Skeletal muscle satellite cell (primary cell): ENCODE measurements at regions not wholly inside any gene's neighbourhood (a gene's known extent, or its start where the extent isn't known, plus 50 kb on each side); places are given as distances from the start of the nearest gene placed in this dataset.

ENCODE experiments used
- H3K27me3 ChIP-seq: 2 replicates; pipeline ENCODE4 v1.7.0; 2013; ENCODE audit warnings: low read length; ENCODE audit not compliant: control insufficient read depth, insufficient read depth
- H3K36me3 ChIP-seq: 2 replicates; pipeline ENCODE4 v1.7.0; 2013; ENCODE audit warnings: mild to moderate bottlenecking, control low read depth, low read length; ENCODE audit not compliant: insufficient read depth
- H3K4me1 ChIP-seq: 2 replicates; pipeline ENCODE4 v1.7.0; 2013; ENCODE audit warnings: low read length; ENCODE audit not compliant: control insufficient read depth, insufficient read depth
- H3K4me2 ChIP-seq: 2 replicates; pipeline ENCODE4 v1.7.0; 2013; ENCODE audit warnings: mild to moderate bottlenecking, low read length
- H3K4me3 ChIP-seq: 2 replicates; pipeline ENCODE4 v1.7.0; 2013; ENCODE audit warnings: low read length
- H3K9ac ChIP-seq: 2 replicates; pipeline ENCODE4 v1.7.0; 2013; ENCODE audit warnings: mild to moderate bottlenecking, low read depth, low read length, moderate library complexity
- H3K9me3 ChIP-seq: replicated peaks from 2 replicates; pipeline ENCODE4 v1.7.0; 2013; ENCODE audit warnings: mild to moderate bottlenecking, control low read depth, low read length

GRCh38 chr6:1540864-1541521, 68.7 kb upstream of the FOXC1 start:
- Histone ChIP-seq H3K4me3 (no peak overlapping the region), H3K4me1 (no peaks in the 10 kb centered on the region), H3K4me2 (no peak overlapping the region), H3K27me3 (no peaks in the 10 kb centered on the region), H3K36me3 (no peaks in the 10 kb centered on the region), H3K9me3 (no peaks in the 10 kb centered on the region), H3K9ac (no peak overlapping the region)

- no peaks in the 10 kb centered on the region for H3K27me3 ChIP-seq
- no peaks in the 10 kb centered on the region for H3K4me1 ChIP-seq
- H3K36me3 ChIP-seq: no peaks in the 10 kb centered on the region
- no peak overlapping the region for H3K4me2 ChIP-seq
- H3K9me3 ChIP-seq: no peaks in the 10 kb centered on the region
- H3K9ac ChIP-seq: no peak overlapping the region
- no peak overlapping the region for H3K4me3 ChIP-seq
Measured at GRCh38 chr6:1542335-1542734, 67.4 kb upstream of the FOXC1 start.

DNA sequence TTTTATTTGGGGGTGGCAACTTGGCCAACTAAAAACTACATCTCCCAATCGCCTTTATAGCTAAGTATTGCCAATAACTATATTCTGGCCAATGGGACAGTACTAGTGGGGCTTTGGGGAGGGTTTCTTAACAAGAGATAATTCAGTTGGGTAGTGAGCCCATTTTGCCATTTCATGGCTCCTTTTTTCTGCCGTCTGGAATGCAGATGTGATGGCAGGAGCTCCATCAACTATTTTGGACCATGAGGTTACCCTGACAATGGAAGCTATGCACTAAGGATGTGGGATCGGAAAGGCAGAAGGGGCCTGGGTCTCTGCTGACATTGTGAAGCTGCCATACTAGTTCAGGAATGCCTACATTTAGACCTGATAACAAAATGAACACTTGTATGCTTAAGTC, 67.0 kb upstream of the FOXC1 start:
- no peak overlapping the region for H3K9ac ChIP-seq
- H3K4me3 ChIP-seq: no peak overlapping the region
- H3K9me3 ChIP-seq: no peaks in the 10 kb centered on the region
- H3K27me3 ChIP-seq: no peaks in the 10 kb centered on the region
- no peak overlapping the region for H3K4me2 ChIP-seq
- H3K36me3 ChIP-seq: no peaks in the 10 kb centered on the region
- H3K4me1 ChIP-seq: no peaks in the 10 kb centered on the region

GRCh38 chr6:1544000-1544399, 65.7 kb upstream of the FOXC1 start:
- Histone ChIP-seq H3K9me3 (no peaks in the 10 kb centered on the region), H3K4me2 (no peak overlapping the region), H3K4me3 (no peak overlapping the region), H3K36me3 (no peaks in the 10 kb centered on the region), H3K9ac (no peak overlapping the region), H3K27me3 (no peaks in the 10 kb centered on the region), H3K4me1 (no peaks in the 10 kb centered on the region)

GRCh38 chr6:1544603-1545002, 65.1 kb upstream of the FOXC1 start:
- Histone ChIP-seq H3K27me3 (no peaks in the 10 kb centered on the region), H3K9ac (no peak overlapping the region), H3K4me1 (no peaks in the 10 kb centered on the region), H3K4me3 (no peak overlapping the region), H3K36me3 (no peaks in the 10 kb centered on the region), H3K9me3 (no peaks in the 10 kb centered on the region), H3K4me2 (no peak overlapping the region)

- Histone ChIP-seq H3K4me2 (no peak overlapping the region), H3K36me3 (no peaks in the 10 kb centered on the region), H3K27me3 (no peaks in the 10 kb centered on the region), H3K4me3 (no peak overlapping the region), H3K4me1 (no peaks in the 10 kb centered on the region), H3K9me3 (no peaks in the 10 kb centered on the region), H3K9ac (no peak overlapping the region)
Measured at GRCh38 chr6:1545654-1546053, 64.1 kb upstream of the FOXC1 start.

GRCh38 chr6:1547785-1548184, 61.9 kb upstream of the FOXC1 start:
- Histone ChIP-seq H3K9ac (no peak overlapping the region), H3K9me3 (no peaks in the 10 kb centered on the region), H3K4me2 (no peak overlapping the region), H3K4me3 (no peak overlapping the region), H3K4me1 (no peaks in the 10 kb centered on the region), H3K27me3 (no peaks in the 10 kb centered on the region), H3K36me3 (no peaks in the 10 kb centered on the region)

GRCh38 chr6:1551249-1551648, 58.5 kb upstream of the FOXC1 start:
- Histone ChIP-seq H3K27me3 (no peaks in the 10 kb centered on the region), H3K4me2 (no peak overlapping the region), H3K9ac (no peak overlapping the region), H3K36me3 (no peaks in the 10 kb centered on the region), H3K4me1 (peaks cover 9% of the 10 kb centered on the region), H3K4me3 (no peak overlapping the region), H3K9me3 (no peaks in the 10 kb centered on the region)

DNA sequence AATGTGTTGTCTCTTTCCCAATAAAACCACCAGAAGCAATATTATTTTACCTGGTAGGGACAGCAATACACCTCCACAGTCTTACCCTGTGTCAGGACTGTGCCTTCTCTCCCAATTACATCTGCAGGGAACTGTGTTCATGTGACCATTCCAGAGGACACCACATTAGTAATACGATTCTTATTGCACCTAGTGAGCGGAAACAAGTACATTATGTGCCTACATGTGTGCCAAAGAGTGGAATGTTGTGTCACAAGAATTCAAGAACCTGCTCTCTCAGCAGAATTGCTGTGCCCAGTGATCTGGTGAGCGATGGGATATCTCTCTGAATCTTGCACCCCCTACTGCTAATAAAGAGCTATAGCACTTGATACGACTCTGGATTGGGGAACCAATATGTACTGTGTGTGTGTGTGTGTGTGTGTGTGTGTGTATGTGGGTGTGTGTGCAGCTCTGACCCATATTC, 57.4 kb upstream of the FOXC1 start:
- no peak overlapping the region for H3K4me2 ChIP-seq

GRCh38 chr6:1553562-1554083, 56.1 kb upstream of the FOXC1 start:
- Histone ChIP-seq H3K4me2 (peak overlapping the region; percentile 84), H3K4me1 (peaks cover 9% of the 10 kb centered on the region), H3K27me3 (no peaks in the 10 kb centered on the region), H3K36me3 (no peaks in the 10 kb centered on the region), H3K9me3 (no peaks in the 10 kb centered on the region), H3K4me3 (peak overlapping the region; percentile 81), H3K9ac (peak overlapping the region; percentile 78)

More for the DNA sequence above, 57.4 kb upstream of the FOXC1 start:
- H3K27me3 ChIP-seq: no peaks in the 10 kb centered on the region
- no peak overlapping the region for H3K4me3 ChIP-seq
- H3K4me1 ChIP-seq: peaks cover 9% of the 10 kb centered on the region
- no peaks in the 10 kb centered on the region for H3K36me3 ChIP-seq
- H3K9ac ChIP-seq: no peak overlapping the region
- H3K9me3 ChIP-seq: no peaks in the 10 kb centered on the region

GRCh38 chr6:1554141-1554475, 55.6 kb upstream of the FOXC1 start:
- H3K27me3 ChIP-seq: no peaks in the 10 kb centered on the region
- H3K36me3 ChIP-seq: no peaks in the 10 kb centered on the region
- peak overlapping the region; percentile 84 for H3K4me2 ChIP-seq
- H3K4me1 ChIP-seq: peaks cover 9% of the 10 kb centered on the region
- peak overlapping the region; percentile 78 for H3K9ac ChIP-seq
- H3K9me3 ChIP-seq: no peaks in the 10 kb centered on the region
- H3K4me3 ChIP-seq: peak overlapping the region; percentile 81
